PC-3 (cell line): ENCODE measurements at regions not wholly inside any gene's neighbourhood (a gene's known extent, or its start where the extent isn't known, plus 50 kb on each side); places are given as distances from the start of the nearest gene placed in this dataset.

Experiments used
- EZH2phosphoT487 ChIP-seq: fragments of 300-600 bp; sonication (generic); IDR thresholded peaks from 2 replicates; pipeline ENCODE4 v1.6.1; 2018; ENCODE audit warnings: mild to moderate bottlenecking, antibody characterized with exemption, low read length, borderline replicate concordance
- TF ChIP-seq, protein P1 (sequence below): fragments of 300-600 bp; sonication (generic); conservative IDR thresholded peaks from 2 replicates; pipeline ENCODE4 v1.5.1; 2017; ENCODE audit warnings: antibody characterized with exemption, low read depth, mild to moderate bottlenecking, low read length

DNA sequence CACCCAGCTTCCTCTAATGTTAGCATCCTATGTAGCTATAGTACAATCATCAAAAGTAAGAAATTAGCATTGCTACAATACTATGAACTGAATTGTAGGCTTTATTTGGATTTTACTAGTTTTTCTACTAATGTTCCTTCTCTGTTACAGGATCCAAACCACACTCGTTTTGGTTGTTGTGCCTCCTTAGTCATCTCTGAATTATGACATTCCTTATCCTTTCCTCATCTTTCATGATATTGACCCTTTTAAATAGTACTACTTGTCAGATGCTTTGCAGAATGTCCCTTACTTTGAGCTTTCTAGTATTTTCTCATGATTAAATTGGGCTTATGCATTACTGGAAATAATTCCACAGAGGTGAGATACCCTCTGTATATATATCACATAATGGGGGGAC is 265.4 kb downstream of the VPS13C start:
- TF ChIP-seq, protein P1, sequence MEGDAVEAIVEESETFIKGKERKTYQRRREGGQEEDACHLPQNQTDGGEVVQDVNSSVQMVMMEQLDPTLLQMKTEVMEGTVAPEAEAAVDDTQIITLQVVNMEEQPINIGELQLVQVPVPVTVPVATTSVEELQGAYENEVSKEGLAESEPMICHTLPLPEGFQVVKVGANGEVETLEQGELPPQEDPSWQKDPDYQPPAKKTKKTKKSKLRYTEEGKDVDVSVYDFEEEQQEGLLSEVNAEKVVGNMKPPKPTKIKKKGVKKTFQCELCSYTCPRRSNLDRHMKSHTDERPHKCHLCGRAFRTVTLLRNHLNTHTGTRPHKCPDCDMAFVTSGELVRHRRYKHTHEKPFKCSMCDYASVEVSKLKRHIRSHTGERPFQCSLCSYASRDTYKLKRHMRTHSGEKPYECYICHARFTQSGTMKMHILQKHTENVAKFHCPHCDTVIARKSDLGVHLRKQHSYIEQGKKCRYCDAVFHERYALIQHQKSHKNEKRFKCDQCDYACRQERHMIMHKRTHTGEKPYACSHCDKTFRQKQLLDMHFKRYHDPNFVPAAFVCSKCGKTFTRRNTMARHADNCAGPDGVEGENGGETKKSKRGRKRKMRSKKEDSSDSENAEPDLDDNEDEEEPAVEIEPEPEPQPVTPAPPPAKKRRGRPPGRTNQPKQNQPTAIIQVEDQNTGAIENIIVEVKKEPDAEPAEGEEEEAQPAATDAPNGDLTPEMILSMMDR, result no peak
- TF ChIP-seq EZH2phosphoT487, result no peak
